ENCODE measurements at regions not wholly inside any gene's neighbourhood (a gene's known extent, or its start where the extent isn't known, plus 50 kb on each side); places are given as distances from the start of the nearest gene placed in this dataset.
A peak's percentile ranks its signal among the peaks of the same experiment; 100 is the strongest.
"Not testable (repeated sequence)": the region's sequence is repeated elsewhere in the genome, so short reads cannot be mapped to it uniquely, and the experiment has no call there.

- no peak for DNase-seq (ENCODE audit: low read depth)
Observed at GRCh38 chr6:79392094-79392493, 145.1 kb downstream of the LCA5 start.

GRCh38 chr6:79391480-79391879 lies 145.8 kb downstream of the LCA5 start:
- no peak for DNase-seq (ENCODE audit: low read depth)

- DNase-seq (ENCODE audit: low read depth) = peak; percentile 13
Observed at GRCh38 chr6:79385893-79386292, 151.3 kb downstream of the LCA5 start.

- DNase-seq (ENCODE audit: low read depth) = peak; percentile 13
Observed at GRCh38 chr6:79385333-79385732, 150.9 kb upstream of the HMGN3 start.

GRCh38 chr6:79384845-79385244 lies 150.4 kb upstream of the HMGN3 start:
- DNase-seq (ENCODE audit: low read depth) = peak; percentile 41

GRCh38 chr6:79378957-79379356 lies 144.5 kb upstream of the HMGN3 start:
- DNase-seq (ENCODE audit: low read depth) = no peak

GRCh38 chr6:79377888-79378348 lies 143.4 kb upstream of the HMGN3 start:
- no peak for DNase-seq (ENCODE audit: low read depth)

GRCh38 chr6:79377047-79377446 lies 142.6 kb upstream of the HMGN3 start:
- no peak for DNase-seq (ENCODE audit: low read depth)

GRCh38 chr6:79375635-79376337 lies 141.3 kb upstream of the HMGN3 start:
- no peak for DNase-seq (ENCODE audit: low read depth)

GRCh38 chr6:79374308-79374707 lies 139.8 kb upstream of the HMGN3 start:
- DNase-seq (ENCODE audit: low read depth) = no peak

- no peak for DNase-seq (ENCODE audit: low read depth)
Observed at GRCh38 chr6:79373880-79374279, 139.4 kb upstream of the HMGN3 start.

GRCh38 chr6:79373246-79373645 lies 138.8 kb upstream of the HMGN3 start:
- no peak for DNase-seq (ENCODE audit: low read depth)

- DNase-seq (ENCODE audit: low read depth) = no peak
Observed at GRCh38 chr6:79372757-79373156, 138.3 kb upstream of the HMGN3 start.

GRCh38 chr6:79369026-79369425 lies 134.5 kb upstream of the HMGN3 start:
- no peak for DNase-seq (ENCODE audit: low read depth)

- not testable (repeated sequence) for DNase-seq (ENCODE audit: low read depth)
Observed at GRCh38 chr6:79363441-79363840, 129.0 kb upstream of the HMGN3 start.

- not testable (repeated sequence) for DNase-seq (ENCODE audit: low read depth)
Observed at GRCh38 chr6:79361074-79361473, 126.6 kb upstream of the HMGN3 start.

- DNase-seq (ENCODE audit: low read depth) = peak; percentile 29
Observed at GRCh38 chr6:79353226-79353625, 118.7 kb upstream of the HMGN3 start.

- no peak for DNase-seq (ENCODE audit: low read depth)
Observed at GRCh38 chr6:79338493-79338892, 104.0 kb upstream of the HMGN3 start.

- no peak for DNase-seq (ENCODE audit: low read depth)
Observed at GRCh38 chr6:79335133-79335674, 100.7 kb upstream of the HMGN3 start.

- DNase-seq (ENCODE audit: low read depth) = no peak
Observed at GRCh38 chr6:79334674-79335073, 100.2 kb upstream of the HMGN3 start.

GRCh38 chr6:79330704-79331103 lies 96.2 kb upstream of the HMGN3 start:
- DNase-seq (ENCODE audit: low read depth) = no peak

GRCh38 chr6:79313254-79313653 lies 78.8 kb upstream of the HMGN3 start:
- DNase-seq (ENCODE audit: low read depth) = no peak

GRCh38 chr6:79307321-79308036 lies 73.0 kb upstream of the HMGN3 start:
- peak; percentile 35 for DNase-seq (ENCODE audit: low read depth)

All from Daoy (cell line).